DND-41 (cell line): ENCODE measurements at regions not wholly inside any gene's neighbourhood (a gene's known extent, or its start where the extent isn't known, plus 50 kb on each side); places are given as distances from the start of the nearest gene placed in this dataset.

Source experiments
- CTCF ChIP-seq: IDR thresholded peaks from 2 replicates; pipeline ENCODE4 v1.5.1; 2012; ENCODE audit warnings: borderline replicate concordance, low read length, moderate library complexity, mild to moderate bottlenecking; ENCODE audit not compliant: poor library complexity, severe bottlenecking; ENCODE audit errors: extremely low read depth
- EZH2 ChIP-seq: IDR thresholded peaks from 3 replicates; pipeline ENCODE4 v1.6.1; 2012; ENCODE audit warnings: borderline replicate concordance, low read depth, mild to moderate bottlenecking, moderate library complexity, low read length, inconsistent platforms; ENCODE audit not compliant: severe bottlenecking

GRCh38 chr13:107006661-107007060 lies 438.7 kb upstream of the ARGLU1 start:
- TF ChIP-seq CTCF (no peak), EZH2 (no peak)
